ENCODE measurements at regions not wholly inside any gene's neighbourhood (a gene's known extent, or its start where the extent isn't known, plus 50 kb on each side); places are given as distances from the start of the nearest gene placed in this dataset.

DNA sequence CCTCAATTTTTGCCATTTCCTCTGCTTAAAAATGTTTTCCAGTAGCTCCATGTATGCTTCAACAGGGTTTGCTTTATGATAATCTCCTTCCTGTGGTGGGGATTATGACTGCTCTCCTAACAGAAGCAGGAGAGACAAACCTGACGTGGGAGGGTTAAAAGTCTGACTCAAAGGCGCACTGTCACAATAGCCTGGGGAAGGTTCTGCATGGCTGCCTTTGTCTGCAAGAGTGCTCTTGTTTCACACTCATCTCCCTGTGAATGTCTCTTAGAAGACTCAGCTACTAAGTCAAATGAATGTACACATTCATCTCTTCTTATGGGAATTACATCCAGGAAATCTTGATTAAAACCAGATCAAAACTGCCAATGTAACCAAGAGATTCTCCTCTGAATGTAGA, 90.9 kb upstream of the MTAP start (continued):
- TF ChIP-seq ZNF512B (CRISPR knock-in tag; IDR thresholded peaks at IDR 0.05; ENCODE audit: borderline replicate concordance) (no peak), PAF1 (CRISPR knock-in tag; IDR thresholded peaks at IDR 0.05) (no peak)
- TF ChIP-seq, protein P1, sequence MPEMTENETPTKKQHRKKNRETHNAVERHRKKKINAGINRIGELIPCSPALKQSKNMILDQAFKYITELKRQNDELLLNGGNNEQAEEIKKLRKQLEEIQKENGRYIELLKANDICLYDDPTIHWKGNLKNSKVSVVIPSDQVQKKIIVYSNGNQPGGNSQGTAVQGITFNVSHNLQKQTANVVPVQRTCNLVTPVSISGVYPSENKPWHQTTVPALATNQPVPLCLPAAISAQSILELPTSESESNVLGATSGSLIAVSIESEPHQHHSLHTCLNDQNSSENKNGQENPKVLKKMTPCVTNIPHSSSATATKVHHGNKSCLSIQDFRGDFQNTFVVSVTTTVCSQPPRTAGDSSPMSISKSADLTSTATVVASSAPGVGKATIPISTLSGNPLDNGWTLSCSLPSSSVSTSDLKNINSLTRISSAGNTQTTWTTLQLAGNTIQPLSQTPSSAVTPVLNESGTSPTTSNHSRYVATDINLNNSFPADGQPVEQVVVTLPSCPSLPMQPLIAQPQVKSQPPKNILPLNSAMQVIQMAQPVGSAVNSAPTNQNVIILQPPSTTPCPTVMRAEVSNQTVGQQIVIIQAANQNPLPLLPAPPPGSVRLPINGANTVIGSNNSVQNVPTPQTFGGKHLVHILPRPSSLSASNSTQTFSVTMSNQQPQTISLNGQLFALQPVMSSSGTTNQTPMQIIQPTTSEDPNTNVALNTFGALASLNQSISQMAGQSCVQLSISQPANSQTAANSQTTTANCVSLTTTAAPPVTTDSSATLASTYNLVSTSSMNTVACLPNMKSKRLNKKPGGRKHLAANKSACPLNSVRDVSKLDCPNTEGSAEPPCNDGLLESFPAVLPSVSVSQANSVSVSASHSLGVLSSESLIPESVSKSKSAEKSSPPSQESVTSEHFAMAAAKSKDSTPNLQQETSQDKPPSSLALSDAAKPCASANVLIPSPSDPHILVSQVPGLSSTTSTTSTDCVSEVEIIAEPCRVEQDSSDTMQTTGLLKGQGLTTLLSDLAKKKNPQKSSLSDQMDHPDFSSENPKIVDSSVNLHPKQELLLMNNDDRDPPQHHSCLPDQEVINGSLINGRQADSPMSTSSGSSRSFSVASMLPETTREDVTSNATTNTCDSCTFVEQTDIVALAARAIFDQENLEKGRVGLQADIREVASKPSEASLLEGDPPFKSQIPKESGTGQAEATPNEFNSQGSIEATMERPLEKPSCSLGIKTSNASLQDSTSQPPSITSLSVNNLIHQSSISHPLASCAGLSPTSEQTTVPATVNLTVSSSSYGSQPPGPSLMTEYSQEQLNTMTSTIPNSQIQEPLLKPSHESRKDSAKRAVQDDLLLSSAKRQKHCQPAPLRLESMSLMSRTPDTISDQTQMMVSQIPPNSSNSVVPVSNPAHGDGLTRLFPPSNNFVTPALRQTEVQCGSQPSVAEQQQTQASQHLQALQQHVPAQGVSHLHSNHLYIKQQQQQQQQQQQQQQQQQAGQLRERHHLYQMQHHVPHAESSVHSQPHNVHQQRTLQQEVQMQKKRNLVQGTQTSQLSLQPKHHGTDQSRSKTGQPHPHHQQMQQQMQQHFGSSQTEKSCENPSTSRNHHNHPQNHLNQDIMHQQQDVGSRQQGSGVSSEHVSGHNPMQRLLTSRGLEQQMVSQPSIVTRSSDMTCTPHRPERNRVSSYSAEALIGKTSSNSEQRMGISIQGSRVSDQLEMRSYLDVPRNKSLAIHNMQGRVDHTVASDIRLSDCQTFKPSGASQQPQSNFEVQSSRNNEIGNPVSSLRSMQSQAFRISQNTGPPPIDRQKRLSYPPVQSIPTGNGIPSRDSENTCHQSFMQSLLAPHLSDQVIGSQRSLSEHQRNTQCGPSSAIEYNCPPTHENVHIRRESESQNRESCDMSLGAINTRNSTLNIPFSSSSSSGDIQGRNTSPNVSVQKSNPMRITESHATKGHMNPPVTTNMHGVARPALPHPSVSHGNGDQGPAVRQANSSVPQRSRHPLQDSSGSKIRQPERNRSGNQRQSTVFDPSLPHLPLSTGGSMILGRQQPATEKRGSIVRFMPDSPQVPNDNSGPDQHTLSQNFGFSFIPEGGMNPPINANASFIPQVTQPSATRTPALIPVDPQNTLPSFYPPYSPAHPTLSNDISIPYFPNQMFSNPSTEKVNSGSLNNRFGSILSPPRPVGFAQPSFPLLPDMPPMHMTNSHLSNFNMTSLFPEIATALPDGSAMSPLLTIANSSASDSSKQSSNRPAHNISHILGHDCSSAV (CRISPR knock-in tag; IDR thresholded peaks at IDR 0.05; ENCODE audit: borderline replicate concordance): no peak

All from HepG2 (cell line).